IPS DF 4.7 (cell line): ENCODE measurements at regions not wholly inside any gene's neighbourhood (a gene's known extent, or its start where the extent isn't known, plus 50 kb on each side); places are given as distances from the start of the nearest gene placed in this dataset.

ENCODE experiments used
- DNase-seq: peaks from one replicate; pipeline ENCODE4 v3.0.0-alpha.2; 2013; ENCODE audit warnings: low spot score; ENCODE audit errors: extremely low read depth

GRCh38 chr14:62253911-62254310, 491.7 kb downstream of the SNAPC1 start:
- DNase-seq = no peak

DNA sequence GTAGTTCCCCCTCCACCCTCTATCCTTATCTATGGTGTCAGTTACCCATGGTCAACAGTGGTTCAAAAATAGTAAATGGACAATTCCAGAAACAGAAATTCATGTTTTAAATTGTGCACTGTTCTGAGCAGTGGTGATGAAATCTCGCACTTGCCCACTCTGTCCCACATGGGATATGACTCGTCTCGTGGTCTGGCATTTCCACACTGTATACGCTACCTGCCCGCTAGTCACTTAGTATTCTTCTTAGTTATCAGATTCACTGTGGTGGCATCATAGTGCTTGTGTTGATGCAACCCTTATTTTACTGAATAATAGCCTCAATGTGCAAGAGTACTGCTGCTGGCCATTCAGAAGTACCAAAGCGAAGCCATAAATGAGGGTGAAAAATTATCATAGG, 507.0 kb downstream of the SNAPC1 start:
- no peak for DNase-seq

DNA sequence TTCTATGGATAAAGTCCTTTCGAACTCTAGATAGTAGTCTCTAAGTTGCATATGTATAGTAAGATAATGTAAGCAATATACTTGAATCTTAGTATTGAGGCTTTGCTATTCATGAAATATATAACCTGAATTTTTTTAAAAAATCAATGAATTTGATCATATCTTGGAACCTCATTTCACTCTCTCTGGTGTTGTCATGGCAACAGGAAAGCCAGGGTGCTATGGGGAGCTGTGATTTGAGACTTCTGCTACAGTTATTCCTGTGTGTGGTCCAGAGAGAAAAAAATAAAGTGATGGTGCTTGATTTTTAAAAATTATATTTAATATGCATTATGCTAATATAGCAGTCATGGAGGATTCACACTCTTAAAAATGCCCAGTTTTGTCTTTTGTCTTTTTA, 508.0 kb downstream of the SNAPC1 start:
- no peak for DNase-seq

GRCh38 chr14:62280366-62280765, 518.1 kb downstream of the SNAPC1 start:
- DNase-seq = no peak

DNA sequence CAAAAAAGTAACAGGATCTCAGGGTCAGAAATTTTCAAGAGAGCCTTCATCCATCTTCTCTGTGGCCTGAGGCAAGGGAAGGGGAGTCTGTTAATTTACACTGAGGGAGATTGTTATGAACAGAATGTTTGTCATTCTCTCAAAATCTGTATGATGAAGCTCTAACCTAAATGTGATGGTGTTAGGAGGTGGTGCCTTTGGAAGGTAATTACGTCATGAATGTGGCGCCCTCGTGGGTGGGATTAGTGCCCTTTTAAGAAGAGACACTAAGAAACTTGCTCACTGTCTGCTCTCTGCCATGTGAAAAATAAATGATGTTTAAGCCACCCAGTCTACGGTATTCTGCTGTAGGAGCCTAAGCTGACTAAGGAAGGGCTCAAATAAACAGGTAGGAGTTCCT, 521.6 kb downstream of the SNAPC1 start:
- DNase-seq = no peak

DNA sequence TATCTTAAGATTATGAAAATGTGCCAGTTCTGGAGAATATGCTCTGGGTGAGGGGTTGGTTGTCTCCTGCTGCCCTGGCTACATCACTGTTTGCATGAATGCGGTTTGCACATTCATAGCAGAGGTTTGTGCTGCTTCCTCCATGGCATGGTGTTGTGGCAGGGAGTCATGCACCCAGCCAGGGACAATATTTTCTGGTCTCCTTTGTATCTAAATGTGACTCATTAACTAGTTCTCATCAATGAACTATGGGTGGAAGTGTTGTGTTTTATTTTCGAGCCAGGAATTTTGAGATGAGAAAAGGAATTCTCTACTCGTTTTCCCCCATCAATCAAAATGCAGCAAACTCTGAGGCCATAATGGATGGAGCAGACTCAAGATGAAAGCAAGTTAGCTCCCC, 527.3 kb downstream of the SNAPC1 start:
- no peak for DNase-seq

DNA sequence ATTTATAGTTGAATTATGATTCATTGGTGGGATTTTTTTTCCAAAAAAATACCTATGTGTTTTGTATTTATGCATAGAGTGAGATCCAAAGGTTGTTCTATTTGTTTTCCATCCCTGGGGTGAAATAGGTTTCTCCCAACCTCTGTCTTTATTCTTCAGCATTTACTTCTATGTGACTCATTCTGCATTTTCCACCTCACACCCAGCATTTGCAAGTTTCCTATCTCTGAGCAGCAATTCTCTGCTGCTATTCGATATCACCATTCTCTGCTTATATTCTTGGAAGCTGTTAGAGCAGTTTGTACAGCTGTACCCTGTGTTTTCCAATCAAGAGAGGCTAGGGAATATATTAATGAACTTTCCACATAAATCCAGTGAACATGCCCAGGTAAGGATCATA, 538.9 kb downstream of the SNAPC1 start:
- DNase-seq = no peak

- no peak for DNase-seq
These were observed 539.7 kb downstream of the SNAPC1 start for GRCh38 chr14:62301911-62302310.

DNA sequence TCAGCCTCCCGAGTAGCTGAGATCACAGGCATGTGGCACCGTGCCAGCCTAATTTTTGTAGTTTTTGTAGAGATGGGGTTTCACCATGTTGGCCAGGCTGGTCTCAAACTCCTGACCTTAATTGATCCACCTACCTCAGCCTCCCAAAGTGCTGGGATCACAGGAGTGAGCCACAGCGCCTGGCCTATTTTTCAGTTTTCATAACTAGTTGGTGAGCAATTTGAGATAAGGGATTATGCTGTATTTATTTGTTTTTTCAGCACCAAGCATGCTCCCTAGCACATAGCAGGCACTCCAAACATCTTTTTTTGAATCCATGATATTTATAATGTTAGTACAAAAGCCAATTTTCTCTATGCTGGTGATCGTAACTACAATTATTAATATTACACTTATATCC, 541.2 kb downstream of the SNAPC1 start:
- no peak for DNase-seq

- DNase-seq = no peak
These were observed 542.0 kb downstream of the SNAPC1 start for GRCh38 chr14:62304257-62304656.

DNA sequence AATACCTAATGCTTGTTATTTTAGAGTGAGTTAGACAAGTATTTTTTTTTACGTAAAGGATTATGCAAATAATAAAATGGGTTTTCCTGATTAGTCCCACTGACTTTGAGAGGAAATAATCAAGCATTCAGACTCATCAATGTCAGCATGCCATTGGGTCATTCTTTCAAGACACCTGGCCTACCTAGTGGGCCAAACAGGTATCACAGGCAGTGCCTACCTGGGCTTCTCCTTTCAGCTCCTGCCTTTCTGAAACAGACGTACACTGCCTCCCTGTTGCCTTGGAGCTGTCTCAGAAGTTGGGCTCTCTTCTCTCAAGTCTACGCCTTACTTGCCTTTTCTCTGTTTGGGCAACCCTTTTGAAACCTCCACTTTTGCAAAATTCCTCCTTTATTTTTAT, 545.6 kb downstream of the SNAPC1 start:
- DNase-seq = no peak

GRCh38 chr14:62308316-62308715, 546.1 kb downstream of the SNAPC1 start:
- DNase-seq = no peak

DNA sequence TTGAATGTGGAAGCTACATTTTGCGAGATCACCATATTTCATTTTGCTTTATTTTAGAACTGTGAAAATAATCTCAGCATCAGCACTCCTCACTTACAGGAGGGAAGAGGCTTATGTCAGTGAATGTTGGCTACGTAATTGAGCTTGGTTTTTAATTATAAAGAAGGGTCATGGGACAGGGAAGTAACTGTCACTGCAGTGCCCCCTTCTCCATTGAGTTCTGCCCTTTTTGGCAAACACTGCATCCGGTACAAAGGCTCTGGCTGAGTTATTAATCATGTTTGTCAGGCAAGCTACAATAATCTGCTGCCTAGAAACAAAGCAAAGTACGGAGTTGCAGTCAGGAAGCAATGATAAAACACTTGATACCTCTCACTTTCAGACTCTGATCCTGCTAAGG, 546.7 kb downstream of the SNAPC1 start:
- DNase-seq = no peak

DNA sequence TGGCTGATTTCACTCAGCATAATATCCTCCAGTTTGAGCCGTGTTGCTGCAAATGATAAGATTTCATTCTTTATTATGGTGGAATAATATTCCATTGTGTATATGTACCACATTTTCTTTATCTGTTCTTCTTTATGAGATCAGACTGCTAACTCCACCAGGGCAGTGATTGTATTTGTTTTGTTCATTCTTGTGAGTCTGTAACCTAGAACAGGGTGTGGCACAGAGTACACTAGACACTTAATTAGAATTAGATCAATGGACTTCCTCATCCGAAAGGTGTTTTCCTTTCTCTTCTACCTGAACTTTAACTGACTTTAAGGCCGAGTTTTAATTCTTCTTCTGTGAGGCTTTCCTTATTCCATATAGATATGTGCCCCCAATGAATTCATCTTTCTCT, 551.0 kb downstream of the SNAPC1 start:
- DNase-seq = no peak

- DNase-seq = no peak
These were observed 552.0 kb downstream of the SNAPC1 start for GRCh38 chr14:62314221-62314620.

DNA sequence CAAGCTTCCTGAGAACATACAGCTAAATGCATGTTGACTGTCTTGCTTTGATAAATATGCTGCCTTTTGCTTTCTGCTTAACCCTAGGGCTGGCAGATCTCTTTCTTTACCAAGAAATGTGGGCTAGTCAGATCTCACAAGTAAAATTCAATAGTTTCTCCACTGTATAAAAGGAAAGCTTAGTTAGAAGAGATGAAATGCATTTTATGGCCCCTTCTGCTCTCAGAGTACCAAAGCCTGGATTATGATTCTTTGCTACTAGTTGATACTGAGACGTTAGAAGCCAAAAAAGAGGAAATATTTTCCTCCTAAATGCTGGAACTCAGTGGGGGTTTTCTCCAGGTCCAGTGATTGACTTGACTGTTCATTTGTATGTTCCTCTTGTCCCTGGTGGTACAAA, 552.7 kb downstream of the SNAPC1 start:
- DNase-seq = no peak

GRCh38 chr14:62315631-62316030, 553.4 kb downstream of the SNAPC1 start:
- no peak for DNase-seq

DNA sequence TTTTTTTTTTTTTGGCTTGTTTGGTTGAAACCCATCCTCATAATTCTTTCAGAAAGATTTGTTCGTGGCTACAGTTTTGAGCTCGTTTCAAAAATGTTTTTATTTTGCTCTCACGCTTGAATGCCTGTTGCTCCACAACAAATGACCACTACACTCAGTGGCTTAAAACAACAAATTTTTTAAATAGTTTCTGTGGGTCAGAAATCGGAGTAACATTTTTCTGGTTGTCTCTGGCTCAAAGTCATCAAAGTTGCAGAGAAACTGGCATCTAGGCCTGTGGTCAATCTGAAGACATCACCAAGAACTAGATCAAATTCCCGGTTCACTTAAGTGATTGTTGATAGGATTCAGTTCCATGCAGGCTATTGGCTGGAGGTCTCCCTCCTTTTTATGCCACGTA, 560.0 kb downstream of the SNAPC1 start:
- DNase-seq = no peak

GRCh38 chr14:62329427-62329826, 567.2 kb downstream of the SNAPC1 start:
- no peak for DNase-seq

- no peak for DNase-seq
These were observed 585.4 kb downstream of the SNAPC1 start for GRCh38 chr14:62347562-62348011.

- no peak for DNase-seq
These were observed 595.1 kb downstream of the SNAPC1 start for GRCh38 chr14:62357362-62357761.

- DNase-seq = no peak
These were observed 601.9 kb downstream of the SNAPC1 start for GRCh38 chr14:62364161-62364560.

- no peak for DNase-seq
These were observed 602.6 kb downstream of the SNAPC1 start for GRCh38 chr14:62364800-62365280.

DNA sequence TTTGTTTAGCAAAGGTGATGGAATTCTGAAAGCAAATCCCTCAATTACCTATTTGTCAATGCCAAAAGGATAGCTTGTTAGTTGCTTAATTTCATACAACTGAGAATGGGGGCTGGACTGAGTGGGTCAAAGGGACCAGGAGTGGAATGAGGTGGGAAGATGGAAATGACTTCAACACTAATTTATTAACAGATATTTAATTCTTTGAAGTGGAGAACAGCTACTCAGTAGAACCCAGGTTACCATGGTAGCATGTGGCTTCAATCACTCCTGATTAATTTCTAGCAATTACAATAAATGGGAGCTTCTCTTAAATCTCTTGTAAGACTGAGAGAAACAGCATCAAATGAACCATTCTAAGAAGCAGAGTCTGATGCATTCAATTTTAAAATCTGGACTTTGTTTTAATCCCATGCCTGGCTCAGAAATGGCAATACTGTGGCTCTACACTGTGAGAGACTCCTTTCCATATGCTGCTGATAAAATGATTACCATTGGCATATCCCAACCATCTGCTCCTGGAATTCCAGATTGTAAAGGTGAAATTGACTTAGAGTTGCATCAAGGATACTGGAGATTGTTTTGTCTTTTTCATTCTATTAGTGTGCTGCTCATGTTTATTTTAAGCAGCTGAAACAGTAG, 607.8 kb downstream of the SNAPC1 start:
- DNase-seq = no peak
